Stomach (tissue), 4 donors: ENCODE measurements at regions not wholly inside any gene's neighbourhood (a gene's known extent, or its start where the extent isn't known, plus 50 kb on each side); places are given as distances from the start of the nearest gene placed in this dataset.

Experiments
- CTCF ChIP-seq, 7 experiments: fragments of 450-650 bp in 4 of 7; fragments of 200-600 bp in 3 of 7; sonication (generic) in 3 of 7; IDR thresholded peaks; one replicate each; pipeline ENCODE4 v1.5.1; 2016 to 2019; ENCODE audit warnings: antibody characterized with exemption in 7 of 7, control low read depth in 2 of 7, mild to moderate bottlenecking in 1 of 7
- EP300 ChIP-seq: sonication (generic); formaldehyde crosslinking; IDR thresholded peaks from one replicate; pipeline ENCODE4 v1.6.1; 2017; ENCODE audit warnings: antibody characterized with exemption

GRCh38 chr2:60168247-60168646 is 385.2 kb downstream of the BCL11A start:
- TF ChIP-seq CTCF (IDR thresholded peaks at IDR 0.05): no peak
- no peak for TF ChIP-seq EP300
